Adrenal gland (tissue), 5 donors: ENCODE measurements at regions not wholly inside any gene's neighbourhood (a gene's known extent, or its start where the extent isn't known, plus 50 kb on each side); places are given as distances from the start of the nearest gene placed in this dataset.

Source experiments
- CTCF ChIP-seq, 6 experiments: fragments of 450-650 bp in 4 of 6; fragments of 200-600 bp in 2 of 6; sonication (generic) in 1 of 6; IDR thresholded peaks; 1 replicate in 5 of 6; 2 replicates in 1 of 6; pipeline versions ENCODE4 v1.5.1 to v1.8.0; 2016 to 2021; ENCODE audit warnings: antibody characterized with exemption in 6 of 6, mild to moderate bottlenecking in 2 of 6, moderate library complexity in 1 of 6
- POLR2A ChIP-seq, 2 donors: fragments of 450-650 bp; IDR thresholded peaks; one replicate each; pipeline ENCODE4 v1.6.1; 2017; ENCODE audit warnings: antibody characterized with exemption in 2 of 2, mild to moderate bottlenecking in 2 of 2, moderate library complexity in 1 of 2
- donor health status: DM: no; HTN: no; CAD: no.

DNA sequence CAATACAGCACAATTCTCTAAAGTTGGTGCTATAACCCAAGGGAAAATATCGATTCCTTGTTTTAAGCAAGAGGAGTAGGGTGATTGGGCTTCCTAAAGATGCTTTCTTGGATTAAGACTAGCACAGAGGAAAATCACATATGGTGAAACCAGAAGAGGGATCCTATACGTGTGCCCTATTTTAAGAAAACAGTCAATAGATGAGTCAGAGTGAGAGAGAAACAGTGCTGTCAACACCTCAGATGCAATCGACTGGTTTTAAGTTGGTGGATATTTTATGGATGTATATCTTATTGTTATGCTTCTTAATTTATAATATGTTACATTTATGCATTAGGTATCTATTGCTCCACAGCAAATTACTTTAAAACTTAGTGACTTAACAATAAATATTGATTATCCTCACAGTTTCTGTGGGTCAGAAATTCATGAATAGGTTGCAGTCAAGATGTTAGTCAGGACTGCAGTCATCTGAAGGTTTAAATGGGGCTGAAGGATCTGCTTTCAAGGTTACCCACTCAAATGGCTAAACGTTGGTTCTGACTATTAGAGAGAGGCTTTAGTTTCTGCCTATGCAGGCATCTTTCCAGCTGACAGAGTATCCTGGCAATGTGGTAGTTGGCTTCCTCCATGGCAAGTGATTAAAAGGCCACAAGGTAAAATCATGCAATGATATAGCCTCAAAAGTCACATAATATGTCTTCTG lies 61.6 kb upstream of the DEPDC1 start:
- TF ChIP-seq CTCF (IDR thresholded peaks at IDR 0.05), result no peak
- TF ChIP-seq POLR2A (IDR thresholded peaks at IDR 0.05), result no peak
